H1 (cell line): ENCODE measurements at regions not wholly inside any gene's neighbourhood (a gene's known extent, or its start where the extent isn't known, plus 50 kb on each side); places are given as distances from the start of the nearest gene placed in this dataset.

Experiments used
- CTCF ChIA-PET: fragments of 300-600 bp; sonication (Branson Sonifier 250); formaldehyde crosslinking; loops from one replicate; lab custom pipeline; 2021; ENCODE audit not compliant: partially characterized antibody; lab: Charles Lee
- POLR2A ChIA-PET: fragments of 300-600 bp; sonication (Branson Sonifier 250); formaldehyde crosslinking; loops from one replicate; lab custom pipeline; 2021; ENCODE audit warnings: inconsistent platforms; ENCODE audit not compliant: partially characterized antibody; lab: Charles Lee
- DNase-seq, 2 experiments: peaks; one replicate each; pipeline versions ENCODE4 v3.0.0 to v3.0.0-alpha.2; 2010 to 2022; ENCODE audit warnings: low spot score in 2 of 2, low read depth in 1 of 2, mixed read lengths in 1 of 2
- FAIRE-seq: peaks from 2 replicates; lab custom pipeline; 2011; peaks lifted over from hg19 to GRCh38; lab: Jason Lieb, UNC
- H2AFZ ChIP-seq: 2 replicates; pipeline ENCODE4 v1.8.1; 2012; ENCODE audit warnings: low read length, inconsistent platforms
- H2AK5ac ChIP-seq: 2 replicates; pipeline ENCODE4 v1.6.1; 2013; ENCODE audit warnings: low read depth, low read length
- H2BK120ac ChIP-seq: replicated peaks from 2 replicates; pipeline ENCODE3; 2013; ENCODE audit warnings: low read depth, low read length, inconsistent platforms
- H2BK12ac ChIP-seq: 2 replicates; pipeline ENCODE4 v1.6.1; 2013; ENCODE audit warnings: low read depth, low read length
- H2BK15ac ChIP-seq: 2 replicates; pipeline ENCODE4 v1.6.1; 2013; ENCODE audit warnings: low read length
- H2BK20ac ChIP-seq: 2 replicates; pipeline ENCODE4 v1.6.1; 2013; ENCODE audit warnings: low read length
- H2BK5ac ChIP-seq: 2 replicates; pipeline ENCODE4 v1.6.1; 2013; ENCODE audit warnings: low read depth, low read length
- H3K14ac ChIP-seq: 2 replicates; pipeline ENCODE4 v1.6.1; 2013; ENCODE audit warnings: inconsistent platforms; ENCODE audit not compliant: insufficient read length
- H3K18ac ChIP-seq: 2 replicates; pipeline ENCODE4 v1.6.1; 2013; ENCODE audit warnings: low read length; ENCODE audit errors: extremely low read depth
- H3K23ac ChIP-seq: 2 replicates; pipeline ENCODE4 v1.6.1; 2013; ENCODE audit warnings: inconsistent platforms; ENCODE audit not compliant: insufficient read length
- H3K23me2 ChIP-seq: 2 replicates; pipeline ENCODE4 v1.6.1; 2013; ENCODE audit warnings: low read depth, low read length
- H3K27ac ChIP-seq: 2 replicates; pipeline ENCODE4 v1.6.1; 2011; ENCODE audit warnings: low read depth, low read length, inconsistent platforms
- H3K27me3 ChIP-seq, 4 experiments: replicated peaks in 1 of 4; 1 replicate in 1 of 4; 2 replicates in 3 of 4; pipeline versions ENCODE4 v1.6.1 to v1.8.1; 2011 to 2013; ENCODE audit warnings: low read length in 3 of 4, mild to moderate bottlenecking in 3 of 4, inconsistent platforms in 2 of 4, mixed read lengths in 2 of 4, moderate library complexity in 1 of 4; ENCODE audit not compliant: control insufficient read depth in 3 of 4, insufficient read depth in 3 of 4; ENCODE audit errors: extremely low read depth in 1 of 4
- H3K36me3 ChIP-seq, 4 experiments: 2 replicates each; pipeline versions ENCODE4 v1.6.1 to v1.8.1; 2011 to 2013; ENCODE audit warnings: mild to moderate bottlenecking in 4 of 4, low read length in 3 of 4, moderate library complexity in 2 of 4, control low read depth in 1 of 4, inconsistent platforms in 1 of 4; ENCODE audit not compliant: insufficient read depth in 4 of 4, control insufficient read depth in 2 of 4
- H3K4ac ChIP-seq: replicated peaks from 2 replicates; pipeline ENCODE3; 2013; ENCODE audit warnings: low read length, low read depth, mixed read lengths, inconsistent platforms; ENCODE audit not compliant: insufficient read length
- H3K4me1 ChIP-seq, 4 experiments: replicated peaks in 1 of 4; 1 replicate in 1 of 4; 2 replicates in 3 of 4; pipeline versions ENCODE4 v1.6.1 to v1.8.1; 2011 to 2013; ENCODE audit warnings: low read length in 3 of 4, inconsistent platforms in 2 of 4, mixed read lengths in 1 of 4; ENCODE audit not compliant: insufficient read depth in 4 of 4, control insufficient read depth in 3 of 4
- H3K4me2 ChIP-seq, 2 experiments: 2 replicates each; pipeline versions ENCODE4 v1.6.1 to v1.8.1; 2011 to 2013; ENCODE audit warnings: low read depth in 2 of 2, low read length in 2 of 2, control low read depth in 1 of 2, inconsistent platforms in 1 of 2, mild to moderate bottlenecking in 1 of 2; ENCODE audit not compliant: insufficient read depth in 1 of 2
- H3K4me3 ChIP-seq, 4 experiments: fragments of 200-600, 300-600 bp in 1 of 4; sonication (generic), shearing (Covaris generic), sonication (Bioruptor Twin) in 1 of 4; 2 replicates each; pipeline versions ENCODE4 v1.5.1 to v1.8.1; 2011 to 2016; ENCODE audit warnings: low read length in 4 of 4, low read depth in 3 of 4, control low read depth in 2 of 4, inconsistent platforms in 2 of 4, mild to moderate bottlenecking in 2 of 4, mixed read lengths in 1 of 4, moderate library complexity in 1 of 4; ENCODE audit not compliant: insufficient read depth in 2 of 4; ENCODE audit errors: extremely low read depth in 1 of 4
- H3K56ac ChIP-seq: replicated peaks from 2 replicates; pipeline ENCODE3; 2013; ENCODE audit warnings: low read depth, mild to moderate bottlenecking, mixed read lengths, low read length, inconsistent platforms; ENCODE audit not compliant: insufficient read length
- H3K79me1 ChIP-seq: 2 replicates; pipeline ENCODE4 v1.6.1; 2013; ENCODE audit warnings: low read depth, low read length, control low read depth
- H3K79me2 ChIP-seq, 2 experiments: 2 replicates each; pipeline versions ENCODE4 v1.6.1 to v1.8.1; 2012 to 2013; ENCODE audit warnings: low read length in 2 of 2, mild to moderate bottlenecking in 2 of 2, inconsistent platforms in 1 of 2; ENCODE audit not compliant: insufficient read depth in 2 of 2, control insufficient read depth in 1 of 2
- H3K9ac ChIP-seq, 4 experiments: replicated peaks in 1 of 4; 1 replicate in 1 of 4; 2 replicates in 3 of 4; pipeline versions ENCODE4 v1.6.1 to v1.8.1; 2011 to 2013; ENCODE audit warnings: low read depth in 3 of 4, low read length in 3 of 4, control low read depth in 2 of 4, mild to moderate bottlenecking in 2 of 4, moderate library complexity in 2 of 4, inconsistent platforms in 1 of 4; ENCODE audit errors: extremely low read depth in 1 of 4
- H3K9me3 ChIP-seq, 2 experiments: 2 replicates each; pipeline versions ENCODE4 v1.6.1 to v1.8.1; 2012 to 2013; ENCODE audit warnings: mild to moderate bottlenecking in 2 of 2, moderate library complexity in 2 of 2, control low read depth in 1 of 2, inconsistent platforms in 1 of 2, low read depth in 1 of 2, low read length in 1 of 2, mixed read lengths in 1 of 2; ENCODE audit not compliant: insufficient read depth in 2 of 2
- H4K20me1 ChIP-seq, 2 experiments: replicated peaks in 1 of 2; 2 replicates each; pipeline versions ENCODE3 to v1.8.1; 2011 to 2013; ENCODE audit warnings: inconsistent platforms in 2 of 2, low read length in 2 of 2, mild to moderate bottlenecking in 1 of 2; ENCODE audit not compliant: insufficient read depth in 2 of 2, control insufficient read depth in 1 of 2
- H4K5ac ChIP-seq: 2 replicates; pipeline ENCODE4 v1.6.1; 2013; ENCODE audit warnings: low read length, low read depth, mixed read lengths, inconsistent platforms; ENCODE audit not compliant: insufficient read length
- H4K8ac ChIP-seq: 2 replicates; pipeline ENCODE4 v1.8.0; 2013; ENCODE audit warnings: mild to moderate bottlenecking, moderate library complexity, low read length, inconsistent platforms; ENCODE audit not compliant: insufficient read depth; ENCODE audit errors: extremely low read depth
- H4K91ac ChIP-seq: replicated peaks from 2 replicates; pipeline ENCODE3; 2013; ENCODE audit warnings: low read length, mixed read lengths, inconsistent platforms; ENCODE audit not compliant: insufficient read length
- CBX5 ChIP-seq: fragments of 300-800, 300-1000 bp; sonication (generic); IDR thresholded peaks from 2 replicates; pipeline ENCODE4 v1.7.1; 2016; ENCODE audit warnings: antibody characterized with exemption, low read length, low read depth
- CBX8 ChIP-seq: fragments of 300-800, 300-1000 bp; sonication (generic); IDR thresholded peaks from 2 replicates; pipeline ENCODE4 v1.7.1; 2016; ENCODE audit warnings: low read depth, low read length, borderline replicate concordance
- CEBPB ChIP-seq: IDR thresholded peaks from 2 replicates; pipeline ENCODE4 v1.6.1; 2012; ENCODE audit warnings: low read depth, low read length
- CTCF ChIP-seq, 3 experiments: IDR thresholded peaks; 1 replicate in 2 of 3; 2 replicates in 1 of 3; pipeline versions ENCODE4 v1.5.1 to v1.6.1; 2011; ENCODE audit warnings: low read length in 3 of 3, mild to moderate bottlenecking in 3 of 3, inconsistent platforms in 2 of 3, low read depth in 1 of 3, moderate library complexity in 1 of 3; ENCODE audit not compliant: insufficient read depth in 1 of 3; ENCODE audit errors: control extremely low read depth in 1 of 3
- EGR1 ChIP-seq: IDR thresholded peaks from 2 replicates; pipeline ENCODE4 v1.6.1; 2011; ENCODE audit warnings: low read depth, low read length, borderline replicate concordance
- GABPA ChIP-seq: IDR thresholded peaks from 2 replicates; pipeline ENCODE4 v1.6.1; 2011; ENCODE audit warnings: mild to moderate bottlenecking, low read length, moderate library complexity, borderline replicate concordance; ENCODE audit not compliant: insufficient read depth
- MAX ChIP-seq: IDR thresholded peaks from 2 replicates; pipeline ENCODE4 v1.6.1; 2012; ENCODE audit warnings: inconsistent platforms
- POLR2AphosphoS5 ChIP-seq: IDR thresholded peaks from 2 replicates; pipeline ENCODE4 v1.6.1; 2011; ENCODE audit warnings: low read depth, low read length
- SAP30 ChIP-seq: fragments of 300-600 bp; sonication (generic); IDR thresholded peaks from 2 replicates; pipeline ENCODE4 v1.7.1; 2012; ENCODE audit warnings: low read length, moderate library complexity, mild to moderate bottlenecking, inconsistent platforms; ENCODE audit not compliant: insufficient read depth, insufficient replicate concordance
- SRF ChIP-seq: IDR thresholded peaks from 2 replicates; pipeline ENCODE4 v1.6.1; 2011; ENCODE audit warnings: mild to moderate bottlenecking, low read depth, low read length, moderate library complexity
- YY1 ChIP-seq: IDR thresholded peaks from 2 replicates; pipeline ENCODE4 v1.6.1; 2011; ENCODE audit warnings: low read depth, mild to moderate bottlenecking, low read length
- ZNF274 ChIP-seq: IDR thresholded peaks from 2 replicates; pipeline ENCODE4 v1.7.0; 2012; ENCODE audit warnings: low read length, borderline replicate concordance; ENCODE audit errors: extremely low read depth
- WGBS, 2 experiments: shearing (Covaris generic) in 1 of 2; methylation state at CpG; one replicate each; pipeline versions ENCODE4 v1.1.6 to v1.1.7; 2013 to 2015; ENCODE audit warnings: low lambda C conversion rate in 2 of 2, mixed read lengths in 2 of 2, inconsistent platforms in 1 of 2, low coverage in 1 of 2, missing lambda C conversion rate in 1 of 2; ENCODE audit not compliant: insufficient replicate concordance in 2 of 2, insufficient coverage in 1 of 2, insufficient read length in 1 of 2; ENCODE audit errors: extremely low coverage in 1 of 2, missing lambda C conversion rate in 1 of 2; 5-methylcytosine and 5-hydroxymethylcytosine counted together

GRCh38 chr20:30630761-30631160 is 626.7 kb upstream of the DEFB115 start:
- no peak overlapping the region for H2AK5ac ChIP-seq
- no peaks in the 10 kb centered on the region for H3K4me1 ChIP-seq
- no peaks in the 10 kb centered on the region for H3K27me3 ChIP-seq
- no peak overlapping the region for H3K23ac ChIP-seq
- H4K20me1 ChIP-seq = no peaks in the 10 kb centered on the region
- POLR2A ChIA-PET = no interaction called here
- H3K4me3 ChIP-seq = no peak overlapping the region
- H3K23me2 ChIP-seq = no peaks in the 10 kb centered on the region
- no peaks in the 10 kb centered on the region for H3K36me3 ChIP-seq
- no peak overlapping the region for H3K18ac ChIP-seq
- no peak overlapping the region for H3K4me2 ChIP-seq
- no peak overlapping the region for H2AFZ ChIP-seq
- H3K79me1 ChIP-seq = no peaks in the 10 kb centered on the region
- no peak overlapping the region for H3K14ac ChIP-seq
- H4K91ac ChIP-seq = no peak overlapping the region
- no peak for FAIRE-seq
- H4K8ac ChIP-seq = no peak overlapping the region
- H3K27ac ChIP-seq = no peak overlapping the region
- H2BK15ac ChIP-seq = no peak overlapping the region
- 75% methylated on average over 3 of the region's 3 CpGs; no CpG with 5 or more reads in 1 of the 2 experiments for WGBS, 2 experiments
- no peak overlapping the region for H2BK120ac ChIP-seq
- no peak for TF ChIP-seq CTCF (IDR thresholded peaks at IDR 0.05; ENCODE audit: control extremely low read depth in 1 of 3, insufficient read depth in 1 of 3, low read depth in 1 of 3, low read length in 3 of 3)
- no peak for TF ChIP-seq YY1
- TF ChIP-seq EGR1 = no peak
- no peak for TF ChIP-seq GABPA
- TF ChIP-seq MAX = no peak
- no peak for TF ChIP-seq CEBPB
- no peak for TF ChIP-seq SRF
- TF ChIP-seq POLR2AphosphoS5 = no peak
- TF ChIP-seq CBX5 = no peak
- no peak for TF ChIP-seq SAP30
- no peak for TF ChIP-seq ZNF274
- no peak for TF ChIP-seq CBX8
- H3K56ac ChIP-seq = no peak overlapping the region
- no peak overlapping the region for H3K9ac ChIP-seq
- H2BK20ac ChIP-seq = no peak overlapping the region
- no peak overlapping the region for H2BK5ac ChIP-seq
- no peak overlapping the region for H2BK12ac ChIP-seq
- DNase-seq = no peak
- no peak overlapping the region for H4K5ac ChIP-seq
- CTCF ChIA-PET = no interaction called here
- H3K9me3 ChIP-seq = peaks cover 56 to 98% of the 10 kb centered on the region in 2 experiments; a peak in 3 of 4 replicates
- H3K79me2 ChIP-seq = no peaks in the 10 kb centered on the region
- no peak overlapping the region for H3K4ac ChIP-seq
